ENCODE measurements at regions not wholly inside any gene's neighbourhood (a gene's known extent, or its start where the extent isn't known, plus 50 kb on each side); places are given as distances from the start of the nearest gene placed in this dataset.

DNA sequence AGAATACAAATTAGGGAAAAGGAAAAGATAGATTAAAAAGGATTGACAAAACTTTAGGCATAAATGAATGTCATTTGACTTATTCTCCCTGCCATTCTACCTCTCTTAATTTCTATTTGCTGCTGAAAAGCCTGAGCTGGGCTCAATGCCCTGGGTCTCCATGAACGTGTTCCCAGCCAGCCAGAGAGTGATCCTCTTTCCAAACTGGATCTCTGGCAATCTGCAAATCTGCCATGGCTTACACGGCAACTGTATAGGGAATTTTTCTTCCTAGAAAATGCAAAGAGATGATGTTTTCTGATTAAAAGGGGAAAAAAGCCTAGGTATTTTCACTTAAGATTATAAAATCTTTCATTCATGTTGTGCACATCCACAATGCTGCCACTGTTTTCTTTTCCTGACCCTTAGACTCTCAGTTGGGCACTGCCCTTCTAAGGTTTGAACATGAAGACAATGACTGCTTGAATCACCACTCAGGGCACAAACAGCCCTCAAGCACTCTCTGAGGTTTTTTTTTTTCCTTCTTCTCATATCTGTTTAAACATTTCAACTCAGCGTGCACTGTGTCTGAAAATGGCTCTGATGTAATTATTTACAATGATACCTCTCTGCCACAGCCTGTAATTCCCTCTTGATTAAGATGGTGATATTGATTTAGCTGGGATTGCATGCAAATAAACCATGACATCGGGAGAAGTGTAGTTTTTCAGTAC is 60.3 kb downstream of the DACT1 start:
- peak; percentile 53 for DNase-seq
- no peaks in the 10 kb centered on the region for H3K4me1 ChIP-seq (ENCODE audit: control insufficient read depth, insufficient read depth, low read length)
- no peak overlapping the region for H3K4me3 ChIP-seq (ENCODE audit: low read length)
- H3K27ac ChIP-seq (ENCODE audit: low read length): no peak overlapping the region
- H3K27me3 ChIP-seq (ENCODE audit: control insufficient read depth, insufficient read depth, low read length): no peaks in the 10 kb centered on the region
- no CpG with 5 or more reads among the region's 4 CpGs for WGBS (ENCODE audit: insufficient coverage)
- no peaks in the 10 kb centered on the region for H3K9me3 ChIP-seq (replicated peaks; ENCODE audit: control insufficient read depth, low read depth, low read length)
- H3K36me3 ChIP-seq (ENCODE audit: control insufficient read depth, insufficient read depth, low read length): no peaks in the 10 kb centered on the region

DNA sequence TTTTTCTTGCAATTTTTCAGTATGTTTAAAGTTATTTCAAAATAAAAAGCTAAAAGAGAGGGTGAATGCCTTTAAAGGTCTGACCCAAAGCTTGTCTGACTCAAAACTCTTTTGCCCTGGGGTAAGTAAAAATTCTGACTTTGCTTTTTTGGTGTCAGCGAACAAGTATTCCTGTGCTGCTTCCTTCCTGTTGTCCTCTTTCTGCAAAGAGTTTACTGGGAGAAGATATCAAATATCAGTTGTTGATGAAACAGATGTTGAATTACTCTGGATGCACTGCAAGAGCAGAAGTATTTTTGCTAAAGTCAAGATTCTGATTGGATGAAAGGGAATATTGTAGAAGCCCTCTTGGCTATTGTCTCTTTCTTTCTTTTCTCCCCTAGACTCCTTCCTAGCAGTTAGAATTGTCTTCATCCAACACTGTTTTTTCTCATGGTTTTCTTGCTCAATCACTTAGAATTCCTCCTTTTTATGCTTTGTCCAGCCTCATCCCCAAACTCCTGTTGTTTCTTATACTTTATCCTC is 62.0 kb downstream of the DACT1 start:
- Histone ChIP-seq H3K4me3 (ENCODE audit: low read length) (no peak overlapping the region), H3K27me3 (ENCODE audit: control insufficient read depth, insufficient read depth, low read length) (no peaks in the 10 kb centered on the region), H3K27ac (ENCODE audit: low read length) (no peak overlapping the region), H3K4me1 (ENCODE audit: control insufficient read depth, insufficient read depth, low read length) (peaks cover 6% of the 10 kb centered on the region), H3K9me3 (replicated peaks; ENCODE audit: control insufficient read depth, low read depth, low read length) (no peaks in the 10 kb centered on the region), H3K36me3 (ENCODE audit: control insufficient read depth, insufficient read depth, low read length) (no peaks in the 10 kb centered on the region)
- 0% methylated on average over 1 of the region's 1 CpG for WGBS (ENCODE audit: insufficient coverage)
- peak; percentile 80 for DNase-seq

- Histone ChIP-seq H3K4me3 (ENCODE audit: low read length) (no peak overlapping the region), H3K4me1 (ENCODE audit: control insufficient read depth, insufficient read depth, low read length) (peaks cover 14% of the 10 kb centered on the region), H3K36me3 (ENCODE audit: control insufficient read depth, insufficient read depth, low read length) (no peaks in the 10 kb centered on the region), H3K27ac (ENCODE audit: low read length) (no peak overlapping the region), H3K27me3 (ENCODE audit: control insufficient read depth, insufficient read depth, low read length) (no peaks in the 10 kb centered on the region), H3K9me3 (replicated peaks; ENCODE audit: control insufficient read depth, low read depth, low read length) (no peaks in the 10 kb centered on the region)
- DNase-seq: peak; percentile 51
- 100% methylated on average over 2 of the region's 3 CpGs for WGBS (ENCODE audit: insufficient coverage)
Observed at GRCh38 chr14:58701156-58701555, 63.4 kb downstream of the DACT1 start.

DNA sequence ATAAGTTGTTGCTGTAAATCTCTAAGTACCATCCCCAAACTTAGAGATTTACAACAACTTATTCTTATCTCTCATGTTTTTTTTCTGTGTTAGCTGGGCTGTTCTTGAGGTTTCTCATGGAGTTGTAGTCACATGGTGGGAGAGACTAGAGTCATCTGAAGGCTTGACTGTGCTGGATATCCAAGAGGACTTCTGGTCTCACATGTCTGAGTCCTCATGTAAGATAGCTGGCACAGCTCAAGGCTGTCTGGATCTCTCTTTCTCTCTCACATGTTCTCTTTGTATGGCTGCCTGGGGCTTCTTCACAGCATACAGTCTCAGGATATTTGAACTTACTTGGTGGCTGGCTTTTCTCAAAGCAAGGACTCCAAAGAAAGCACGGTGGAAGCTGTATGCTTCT is 63.8 kb downstream of the DACT1 start:
- Histone ChIP-seq H3K27ac (ENCODE audit: low read length) (no peak overlapping the region), H3K9me3 (replicated peaks; ENCODE audit: control insufficient read depth, low read depth, low read length) (no peaks in the 10 kb centered on the region), H3K4me1 (ENCODE audit: control insufficient read depth, insufficient read depth, low read length) (peaks cover 17% of the 10 kb centered on the region), H3K36me3 (ENCODE audit: control insufficient read depth, insufficient read depth, low read length) (no peaks in the 10 kb centered on the region), H3K27me3 (ENCODE audit: control insufficient read depth, insufficient read depth, low read length) (no peaks in the 10 kb centered on the region), H3K4me3 (ENCODE audit: low read length) (no peak overlapping the region)
- peak; percentile 39 for DNase-seq
- no CpG with 5 or more reads among the region's 1 CpG for WGBS (ENCODE audit: insufficient coverage)

- no peak for DNase-seq
- WGBS (ENCODE audit: insufficient coverage): no CpG with 5 or more reads among the region's 1 CpG
- Histone ChIP-seq H3K27me3 (ENCODE audit: control insufficient read depth, insufficient read depth, low read length) (no peaks in the 10 kb centered on the region), H3K36me3 (ENCODE audit: control insufficient read depth, insufficient read depth, low read length) (no peaks in the 10 kb centered on the region), H3K9me3 (replicated peaks; ENCODE audit: control insufficient read depth, low read depth, low read length) (no peaks in the 10 kb centered on the region), H3K4me3 (ENCODE audit: low read length) (no peak overlapping the region), H3K27ac (ENCODE audit: low read length) (no peak overlapping the region), H3K4me1 (ENCODE audit: control insufficient read depth, insufficient read depth, low read length) (peaks cover 17% of the 10 kb centered on the region)
Observed at GRCh38 chr14:58702441-58703160, 64.8 kb downstream of the DACT1 start.

DNA sequence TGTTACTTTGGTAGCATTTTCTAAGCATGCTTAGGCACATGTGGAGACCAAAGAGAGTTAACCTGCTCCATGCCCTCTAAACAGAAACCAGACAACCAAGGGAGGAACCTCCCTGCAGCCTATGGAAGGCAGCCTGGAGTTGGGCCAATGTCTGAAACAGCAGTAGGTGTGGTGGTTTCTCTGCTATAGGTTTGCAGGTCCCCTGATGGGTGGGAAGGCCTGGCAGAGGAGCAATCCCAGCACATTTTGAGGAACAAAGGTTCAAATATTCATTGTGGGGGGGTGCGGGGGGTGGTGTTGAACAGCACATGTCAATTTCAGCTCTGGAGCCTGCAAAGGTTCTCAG is 65.4 kb downstream of the DACT1 start:
- Histone ChIP-seq H3K36me3 (ENCODE audit: control insufficient read depth, insufficient read depth, low read length) (no peaks in the 10 kb centered on the region), H3K27ac (ENCODE audit: low read length) (no peak overlapping the region), H3K9me3 (replicated peaks; ENCODE audit: control insufficient read depth, low read depth, low read length) (no peaks in the 10 kb centered on the region), H3K4me1 (ENCODE audit: control insufficient read depth, insufficient read depth, low read length) (peaks cover 17% of the 10 kb centered on the region), H3K4me3 (ENCODE audit: low read length) (no peak overlapping the region), H3K27me3 (ENCODE audit: control insufficient read depth, insufficient read depth, low read length) (no peaks in the 10 kb centered on the region)
- no CpG with 5 or more reads among the region's 1 CpG for WGBS (ENCODE audit: insufficient coverage)
- no peak for DNase-seq

DNA sequence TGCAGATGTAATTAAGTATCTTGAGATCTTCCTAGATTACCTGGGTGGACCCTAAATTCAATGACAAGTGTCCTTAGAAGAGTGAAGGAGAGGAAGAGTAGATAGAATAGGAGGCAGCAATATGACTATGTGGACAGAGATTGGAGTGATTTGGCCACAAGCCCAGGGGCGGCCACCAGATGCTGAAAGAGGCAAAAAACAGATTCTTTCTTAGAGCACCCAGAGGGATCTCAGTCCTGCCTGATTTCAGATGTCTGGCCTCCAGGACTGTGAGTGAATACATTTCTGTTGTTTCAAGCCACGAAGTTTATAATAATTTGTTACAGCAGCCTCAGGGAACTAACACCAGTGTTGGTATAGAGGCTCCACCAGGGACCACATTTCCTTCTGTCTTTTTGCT is 67.3 kb downstream of the DACT1 start:
- Histone ChIP-seq H3K27ac (ENCODE audit: low read length) (no peak overlapping the region), H3K4me1 (ENCODE audit: control insufficient read depth, insufficient read depth, low read length) (peaks cover 17% of the 10 kb centered on the region), H3K4me3 (ENCODE audit: low read length) (no peak overlapping the region), H3K36me3 (ENCODE audit: control insufficient read depth, insufficient read depth, low read length) (no peaks in the 10 kb centered on the region), H3K27me3 (ENCODE audit: control insufficient read depth, insufficient read depth, low read length) (no peaks in the 10 kb centered on the region), H3K9me3 (replicated peaks; ENCODE audit: control insufficient read depth, low read depth, low read length) (no peaks in the 10 kb centered on the region)
- 36% methylated on average over 1 of the region's 2 CpGs for WGBS (ENCODE audit: insufficient coverage)
- no peak for DNase-seq

- H3K4me1 ChIP-seq (ENCODE audit: control insufficient read depth, insufficient read depth, low read length): peaks cover 21% of the 10 kb centered on the region
- no peaks in the 10 kb centered on the region for H3K9me3 ChIP-seq (replicated peaks; ENCODE audit: control insufficient read depth, low read depth, low read length)
- no CpG with 5 or more reads among the region's 1 CpG for WGBS (ENCODE audit: insufficient coverage)
- no peaks in the 10 kb centered on the region for H3K36me3 ChIP-seq (ENCODE audit: control insufficient read depth, insufficient read depth, low read length)
- no peaks in the 10 kb centered on the region for H3K27me3 ChIP-seq (ENCODE audit: control insufficient read depth, insufficient read depth, low read length)
- H3K4me3 ChIP-seq (ENCODE audit: low read length): no peak overlapping the region
- H3K27ac ChIP-seq (ENCODE audit: low read length): no peak overlapping the region
- DNase-seq: peak; percentile 95
Observed at GRCh38 chr14:58707949-58708348, 70.2 kb downstream of the DACT1 start.

- no peak for DNase-seq
- Histone ChIP-seq H3K27me3 (ENCODE audit: control insufficient read depth, insufficient read depth, low read length) (no peaks in the 10 kb centered on the region), H3K27ac (ENCODE audit: low read length) (no peak overlapping the region), H3K36me3 (ENCODE audit: control insufficient read depth, insufficient read depth, low read length) (no peaks in the 10 kb centered on the region), H3K4me1 (ENCODE audit: control insufficient read depth, insufficient read depth, low read length) (peaks cover 14% of the 10 kb centered on the region), H3K4me3 (ENCODE audit: low read length) (no peak overlapping the region), H3K9me3 (replicated peaks; ENCODE audit: control insufficient read depth, low read depth, low read length) (no peaks in the 10 kb centered on the region)
- WGBS (ENCODE audit: insufficient coverage): 75% methylated on average over 1 of the region's 2 CpGs
Observed at GRCh38 chr14:58709949-58710348, 72.2 kb downstream of the DACT1 start.

DNA sequence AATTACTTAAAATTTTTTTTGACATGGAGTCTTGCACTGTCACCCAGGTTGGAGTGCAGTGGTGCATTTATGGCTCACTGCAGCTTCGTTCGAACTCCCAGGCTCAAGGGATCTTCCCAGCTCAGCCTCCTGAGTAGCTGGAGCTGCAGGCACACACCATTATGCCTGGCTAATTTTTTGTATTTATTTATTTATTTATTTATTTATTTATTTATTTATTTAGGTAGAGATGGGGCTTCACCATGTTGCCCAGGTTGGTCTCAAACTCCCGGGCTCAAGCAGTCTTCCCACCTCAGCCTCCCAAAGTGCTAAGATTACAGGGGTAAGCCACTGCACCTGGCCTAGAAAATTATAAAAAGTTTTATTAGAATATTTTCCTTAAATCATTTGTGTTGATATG is 73.6 kb downstream of the DACT1 start:
- peaks cover 10% of the 10 kb centered on the region for H3K4me1 ChIP-seq (ENCODE audit: control insufficient read depth, insufficient read depth, low read length)
- H3K27ac ChIP-seq (ENCODE audit: low read length): no peak overlapping the region
- H3K27me3 ChIP-seq (ENCODE audit: control insufficient read depth, insufficient read depth, low read length): no peaks in the 10 kb centered on the region
- H3K36me3 ChIP-seq (ENCODE audit: control insufficient read depth, insufficient read depth, low read length): no peaks in the 10 kb centered on the region
- H3K4me3 ChIP-seq (ENCODE audit: low read length): no peak overlapping the region
- DNase-seq: no peak
- H3K9me3 ChIP-seq (replicated peaks; ENCODE audit: control insufficient read depth, low read depth, low read length): no peaks in the 10 kb centered on the region
- WGBS (ENCODE audit: insufficient coverage): no CpG with 5 or more reads among the region's 3 CpGs

Measured in muscle of leg (tissue), 3 donors.